GM21529 (cell line): ENCODE measurements at regions not wholly inside any gene's neighbourhood (a gene's known extent, or its start where the extent isn't known, plus 50 kb on each side); places are given as distances from the start of the nearest gene placed in this dataset.
"Not testable (repeated sequence)": the region's sequence is repeated elsewhere in the genome, so short reads cannot be mapped to it uniquely, and the experiment has no call there.

Experiments
- ATAC-seq: cut with Tn5 transposase; IDR thresholded peaks from one replicate; pipeline ENCODE4 v1.9.1; 2021; ENCODE audit not compliant: unreplicated experiment

- ATAC-seq, result not testable (repeated sequence)
These were observed 52.3 kb downstream of the SEPTIN7 start for GRCh38 chr7:35853194-35853593.

- no peak for ATAC-seq
These were observed 53.5 kb downstream of the SEPTIN7 start for GRCh38 chr7:35854311-35854710.

- ATAC-seq, result no peak
These were observed 55.3 kb downstream of the SEPTIN7 start for GRCh38 chr7:35856175-35856574.

- no peak for ATAC-seq
These were observed 59.8 kb downstream of the SEPTIN7 start for GRCh38 chr7:35860664-35861063.

GRCh38 chr7:35865287-35865686, 64.4 kb downstream of the SEPTIN7 start:
- ATAC-seq, result no peak

- no peak for ATAC-seq
These were observed 65.3 kb downstream of the SEPTIN7 start for GRCh38 chr7:35866186-35866585.

- not testable (repeated sequence) for ATAC-seq
These were observed 68.3 kb downstream of the SEPTIN7 start for GRCh38 chr7:35869117-35869516.

- no peak for ATAC-seq
These were observed 69.0 kb downstream of the SEPTIN7 start for GRCh38 chr7:35869810-35870209.

- ATAC-seq, result no peak
These were observed 71.0 kb downstream of the SEPTIN7 start for GRCh38 chr7:35871856-35872255.

GRCh38 chr7:35874886-35875285, 74.0 kb downstream of the SEPTIN7 start:
- no peak for ATAC-seq

- no peak for ATAC-seq
These were observed 74.4 kb downstream of the SEPTIN7 start for GRCh38 chr7:35875292-35875691.

- ATAC-seq, result no peak
These were observed 77.5 kb downstream of the SEPTIN7 start for GRCh38 chr7:35878351-35878750.

- not testable (repeated sequence) for ATAC-seq
These were observed 86.6 kb downstream of the SEPTIN7 start for GRCh38 chr7:35887430-35887829.

GRCh38 chr7:35889001-35889400, 88.1 kb downstream of the SEPTIN7 start:
- no peak for ATAC-seq

- ATAC-seq, result no peak
These were observed 89.0 kb downstream of the SEPTIN7 start for GRCh38 chr7:35889870-35890269.

GRCh38 chr7:35891004-35891830, 90.4 kb downstream of the SEPTIN7 start:
- ATAC-seq, result no peak

- no peak for ATAC-seq
These were observed 92.8 kb downstream of the SEPTIN7 start for GRCh38 chr7:35893649-35894048.

- no peak for ATAC-seq
These were observed 93.9 kb downstream of the SEPTIN7 start for GRCh38 chr7:35894721-35895120.

GRCh38 chr7:35900651-35901050, 99.8 kb downstream of the SEPTIN7 start:
- ATAC-seq, result no peak

- no peak for ATAC-seq
These were observed 104.7 kb downstream of the SEPTIN7 start for GRCh38 chr7:35905555-35905954.

GRCh38 chr7:35906191-35906908, 105.5 kb downstream of the SEPTIN7 start:
- peak; percentile 91 for ATAC-seq
